VCaP (cell line): ENCODE measurements at regions not wholly inside any gene's neighbourhood (a gene's known extent, or its start where the extent isn't known, plus 50 kb on each side); places are given as distances from the start of the nearest gene placed in this dataset.
"Not testable (repeated sequence)": the region's sequence is repeated elsewhere in the genome, so short reads cannot be mapped to it uniquely, and the experiment has no call there.

Experiments used
- H3K27ac ChIP-seq: fragments of 450-650 bp; 2 replicates; pipeline ENCODE4 v1.5.1; 2017
- CTCF ChIP-seq: fragments of 450-650 bp; conservative IDR thresholded peaks from 2 replicates; pipeline ENCODE4 v1.5.1; 2017; ENCODE audit warnings: mild to moderate bottlenecking, moderate library complexity

GRCh38 chr16:22572331-22573224 lies 61.9 kb downstream of the NPIPB5 start:
- H3K27ac ChIP-seq, result not testable (repeated sequence)

GRCh38 chr16:22573225-22573530 lies 62.5 kb downstream of the NPIPB5 start:
- not testable (repeated sequence) for H3K27ac ChIP-seq

GRCh38 chr16:22576506-22576905 lies 65.8 kb downstream of the NPIPB5 start:
- H3K27ac ChIP-seq, result not testable (repeated sequence)

DNA sequence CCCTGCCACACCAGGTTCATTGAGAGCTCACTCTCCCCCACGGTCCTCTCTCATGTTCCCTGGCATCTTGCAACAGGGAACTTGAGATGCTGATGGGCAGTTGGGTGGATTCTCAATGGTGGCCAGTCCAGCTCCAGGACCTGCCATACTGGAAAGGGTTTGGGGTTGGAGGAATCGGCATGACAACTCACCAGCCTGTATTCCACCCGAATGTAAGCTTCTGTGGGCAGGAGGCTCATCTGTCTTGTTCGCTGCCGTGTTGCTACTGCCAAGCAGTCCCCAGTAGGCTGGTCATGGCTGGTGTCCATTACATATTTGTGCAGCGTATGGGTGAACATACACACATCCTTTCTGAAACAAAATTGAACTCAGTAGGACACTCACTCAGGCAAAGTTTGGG lies 72.5 kb downstream of the NPIPB5 start:
- not testable (repeated sequence) for H3K27ac ChIP-seq

DNA sequence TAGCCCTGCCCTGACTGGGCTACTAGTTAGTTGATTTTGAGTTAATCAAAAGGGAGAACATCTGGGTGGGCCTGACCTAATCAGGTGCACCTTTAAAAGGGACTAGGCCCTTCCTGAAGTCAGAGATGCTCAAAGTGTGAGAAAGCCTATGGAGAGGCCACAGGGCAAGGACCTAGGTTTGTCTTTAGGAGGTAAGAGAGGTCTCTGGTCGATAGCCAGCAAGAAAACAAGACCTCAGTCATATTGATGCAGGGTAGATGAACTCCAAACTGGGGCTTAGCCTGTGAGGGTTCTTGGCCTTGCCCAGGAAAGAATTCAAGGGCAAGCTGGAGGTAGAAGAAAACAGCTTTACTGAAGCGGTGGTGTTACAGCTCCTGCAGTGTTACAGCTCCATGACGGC lies 73.8 kb downstream of the NPIPB5 start:
- not testable (repeated sequence) for H3K27ac ChIP-seq

DNA sequence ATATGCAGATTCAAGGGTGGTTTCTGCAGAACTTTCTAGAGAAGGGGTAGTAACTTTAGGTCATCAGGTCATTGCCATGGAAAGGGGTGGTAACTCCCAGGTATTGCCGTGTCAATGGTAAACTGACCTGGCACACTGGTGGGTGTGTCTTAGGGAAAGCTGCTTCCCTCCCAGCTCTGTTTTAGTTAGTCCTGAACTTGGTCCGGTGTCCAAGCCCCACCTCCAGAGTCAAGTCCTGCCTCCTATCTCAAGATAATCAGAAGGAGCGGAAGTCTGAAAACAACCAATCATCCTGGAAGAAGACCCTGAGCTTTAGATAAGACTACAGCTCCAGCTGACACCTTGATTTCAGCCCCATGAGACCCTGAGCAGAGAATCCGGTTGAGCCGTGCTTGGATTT lies 74.2 kb downstream of the NPIPB5 start:
- not testable (repeated sequence) for H3K27ac ChIP-seq

DNA sequence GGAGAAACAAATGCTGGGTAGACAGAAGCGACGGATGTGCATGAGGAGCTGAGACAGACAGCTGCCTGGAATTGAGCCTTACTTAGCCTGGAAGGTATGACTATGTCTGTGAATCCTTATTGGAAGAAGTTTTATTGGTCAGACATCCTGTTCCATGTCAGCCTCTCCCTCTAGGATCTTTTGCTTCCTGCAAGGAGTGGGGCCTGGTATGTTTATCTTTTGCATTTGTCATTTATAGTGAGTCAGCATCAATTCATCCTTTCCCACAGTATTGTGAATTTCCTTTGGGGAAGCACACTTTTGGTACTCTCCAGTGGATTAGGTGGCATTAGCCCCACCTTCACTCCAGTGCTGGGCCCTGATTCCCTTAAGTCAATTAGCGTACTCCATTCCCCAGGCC lies 74.7 kb downstream of the NPIPB5 start:
- H3K27ac ChIP-seq, result not testable (repeated sequence)

DNA sequence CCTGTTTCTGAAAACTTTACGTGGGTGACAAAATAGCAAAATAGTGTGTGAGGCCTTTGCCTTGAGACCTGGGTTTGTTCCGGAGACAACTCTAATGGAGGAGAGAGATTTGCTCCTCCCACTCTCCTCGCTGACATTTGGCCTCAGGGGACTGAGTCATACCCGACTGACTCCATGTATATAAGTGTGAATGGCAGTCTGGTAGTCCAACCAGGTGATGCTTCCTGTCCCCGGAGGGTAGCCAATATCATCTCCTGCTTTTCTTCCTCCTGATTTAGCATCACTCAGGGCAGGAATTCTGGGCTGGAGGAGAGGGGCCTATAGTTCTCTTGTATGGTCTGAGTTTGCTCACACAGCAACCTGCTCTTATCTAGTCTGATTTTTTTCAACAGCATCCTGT lies 76.0 kb downstream of the NPIPB5 start:
- not testable (repeated sequence) for H3K27ac ChIP-seq

GRCh38 chr16:22589757-22590156 lies 79.1 kb downstream of the NPIPB5 start:
- not testable (repeated sequence) for H3K27ac ChIP-seq

- H3K27ac ChIP-seq, result not testable (repeated sequence)
Measured at GRCh38 chr16:22596445-22597045, 85.9 kb downstream of the NPIPB5 start.

GRCh38 chr16:22603744-22604143 lies 93.1 kb downstream of the NPIPB5 start:
- not testable (repeated sequence) for H3K27ac ChIP-seq

- H3K27ac ChIP-seq, result not testable (repeated sequence)
Measured at GRCh38 chr16:22606619-22607018, 95.9 kb downstream of the NPIPB5 start.

DNA sequence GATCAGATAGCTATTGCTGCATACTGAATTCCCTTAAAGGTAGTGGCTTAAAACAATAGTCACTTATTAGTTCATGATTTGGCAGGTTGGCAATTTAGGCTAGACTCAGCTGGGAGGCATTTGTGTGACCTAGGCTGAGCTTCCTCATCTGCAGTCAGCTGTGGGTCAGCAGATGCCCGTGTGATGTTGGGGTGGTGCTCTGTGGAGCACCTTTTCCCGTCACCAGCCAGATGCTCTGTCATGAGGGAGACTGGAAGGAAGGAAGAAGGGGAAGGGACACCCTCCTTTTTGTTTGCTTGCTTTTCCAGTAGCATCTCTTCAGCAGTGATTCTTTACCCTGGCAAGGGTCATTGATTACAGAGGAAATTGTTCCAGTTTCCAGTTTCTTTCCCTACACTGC lies 99.1 kb downstream of the NPIPB5 start:
- not testable (repeated sequence) for H3K27ac ChIP-seq

DNA sequence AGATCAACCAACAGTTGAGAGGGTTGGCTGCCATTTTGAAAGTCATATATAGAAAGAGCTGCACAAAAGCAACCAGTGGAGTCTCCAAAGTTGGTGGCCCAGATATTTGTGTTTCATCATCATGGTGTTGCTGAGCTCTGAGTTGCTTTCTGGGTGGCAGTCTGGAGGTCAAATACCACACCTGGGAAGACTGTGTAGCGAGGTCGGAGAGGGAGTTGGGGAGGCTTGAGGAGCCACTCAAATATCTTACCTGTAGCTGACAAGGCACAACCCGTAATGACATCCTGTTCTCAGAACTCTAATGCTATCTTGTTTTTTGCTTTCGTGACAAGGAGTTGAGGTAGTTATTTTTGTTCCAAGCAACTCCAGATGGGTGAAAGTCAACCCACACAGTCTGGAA lies 100.4 kb downstream of the NPIPB5 start:
- H3K27ac ChIP-seq, result not testable (repeated sequence)

DNA sequence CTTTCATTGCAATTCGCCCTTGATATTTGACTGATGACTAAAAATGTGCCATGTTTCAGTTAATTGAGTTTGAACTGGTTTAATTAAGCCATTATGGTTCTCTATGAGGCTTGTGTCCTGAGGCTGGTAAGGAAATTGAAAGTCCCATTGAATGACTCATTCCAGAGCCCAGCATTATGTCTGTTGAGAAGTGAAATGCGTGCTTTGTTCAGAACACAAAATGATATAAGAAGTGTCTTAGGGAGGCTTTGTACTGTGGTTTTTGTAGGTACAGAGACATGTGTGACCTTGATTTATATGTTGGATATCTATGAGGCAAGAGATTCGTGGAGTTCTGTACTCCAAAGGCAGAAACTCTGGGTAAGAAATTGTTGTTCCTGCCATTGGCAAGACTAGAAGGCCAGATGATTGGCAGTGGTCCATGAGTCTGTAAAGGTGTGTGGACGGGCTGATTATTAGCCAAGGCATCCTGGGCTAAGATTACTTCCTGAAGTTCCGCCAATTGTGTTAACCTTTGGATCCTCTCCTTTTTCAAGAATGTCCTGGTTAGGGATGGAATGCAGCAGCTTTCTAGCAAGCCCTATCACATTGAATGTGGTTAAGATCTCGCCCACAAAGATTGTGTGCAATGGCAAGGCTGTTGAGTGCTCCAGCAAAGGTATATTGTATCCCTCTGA lies 103.7 kb downstream of the NPIPB5 start:
- peak overlapping the region; percentile 30 for H3K27ac ChIP-seq
- TF ChIP-seq CTCF, result no peak

DNA sequence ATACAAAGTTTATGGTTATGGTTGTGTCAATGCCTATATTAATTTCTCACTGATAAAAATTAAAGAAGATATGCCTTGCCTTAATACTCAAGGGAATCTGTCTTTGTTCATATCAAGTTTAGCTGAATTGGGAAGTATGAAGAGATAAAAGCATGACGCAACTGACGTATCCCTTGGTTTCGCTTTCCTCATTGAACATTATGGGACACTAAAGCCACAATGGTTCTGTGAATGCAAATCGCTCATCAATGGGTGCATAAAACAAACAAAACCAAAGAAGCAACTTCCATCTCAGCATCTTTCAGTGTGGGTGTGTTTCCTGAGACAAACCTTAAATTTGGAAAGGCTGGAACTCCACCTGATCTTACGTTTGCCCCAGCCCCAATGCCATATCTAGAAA lies 108.2 kb downstream of the NPIPB5 start:
- H3K27ac ChIP-seq, result no peak overlapping the region
- no peak for TF ChIP-seq CTCF
